ENCODE measurements at regions not wholly inside any gene's neighbourhood (a gene's known extent, or its start where the extent isn't known, plus 50 kb on each side); places are given as distances from the start of the nearest gene placed in this dataset.
"Not testable (repeated sequence)": the region's sequence is repeated elsewhere in the genome, so short reads cannot be mapped to it uniquely, and the experiment has no call there.

GRCh38 chr20:57819691-57820380 lies 110.0 kb upstream of the PMEPA1 start:
- in situ Hi-C loops (cut with MboI; ENCODE audit: low pct_unique_long_range_greater_than_20kb, low sequenced_read_pairs) = no loop called here
- DNase-seq = no peak

DNA sequence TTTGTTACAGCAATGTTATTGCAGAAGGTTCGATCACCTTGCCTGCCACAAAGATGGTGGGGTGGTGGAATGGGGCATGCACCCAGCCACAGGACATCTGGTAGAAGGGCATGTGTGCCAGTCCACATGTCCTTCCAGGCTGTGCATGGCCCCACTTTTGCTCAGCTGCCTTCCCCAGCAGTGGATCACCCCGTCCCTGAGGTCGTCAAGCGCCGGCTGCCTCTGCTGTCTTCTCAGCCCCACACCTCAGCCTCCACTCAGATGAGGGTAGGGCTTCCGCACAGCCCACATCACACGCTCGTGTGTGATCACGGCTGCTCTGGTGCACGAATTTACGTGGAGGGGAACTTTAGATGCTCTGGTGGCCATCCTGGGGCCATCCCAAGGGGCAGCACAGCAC lies 109.5 kb upstream of the PMEPA1 start:
- no peak for DNase-seq
- in situ Hi-C loops (cut with MboI; ENCODE audit: low pct_unique_long_range_greater_than_20kb, low sequenced_read_pairs) = no loop called here

DNA sequence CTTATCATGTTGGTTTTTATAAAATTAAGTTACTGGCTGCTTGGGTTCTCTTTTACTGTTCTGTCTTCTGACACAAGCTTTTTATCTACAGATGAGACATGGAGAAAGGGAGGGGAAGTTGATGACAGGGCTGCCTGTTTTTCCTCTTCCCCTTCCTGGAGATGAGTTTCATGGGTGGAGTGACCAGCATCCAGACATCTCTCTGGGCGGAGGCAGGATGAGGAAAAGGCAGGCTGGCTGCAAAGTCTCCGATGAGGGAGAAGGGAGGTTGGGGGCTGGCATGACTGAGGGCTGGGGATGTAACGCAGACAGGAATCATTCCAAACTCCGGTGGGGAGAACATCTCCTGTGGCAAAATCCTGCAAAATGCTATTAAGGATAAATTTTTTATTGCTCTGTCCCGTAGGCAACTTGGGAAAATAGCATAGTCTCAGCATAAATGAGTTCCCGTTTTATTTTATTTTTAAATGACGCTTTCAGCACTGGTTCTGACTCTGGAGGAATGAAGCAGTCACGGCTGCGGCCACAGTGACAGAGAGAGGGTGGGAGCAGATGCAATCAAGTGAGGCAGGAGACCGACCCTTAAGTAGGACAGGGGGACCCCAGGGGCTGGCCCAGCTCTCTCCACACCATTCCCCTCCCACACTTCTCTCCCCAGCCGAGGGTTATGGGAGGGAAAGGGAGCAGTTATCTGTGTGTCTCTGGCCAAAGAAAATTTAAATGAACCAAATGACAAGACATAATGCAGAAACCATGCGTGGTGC lies 108.8 kb upstream of the PMEPA1 start:
- no peak for DNase-seq
- in situ Hi-C loops (cut with MboI; ENCODE audit: low pct_unique_long_range_greater_than_20kb, low sequenced_read_pairs) = no loop called here

- no peak for DNase-seq
- in situ Hi-C loops (cut with MboI; ENCODE audit: low pct_unique_long_range_greater_than_20kb, low sequenced_read_pairs) = no loop called here
These were observed 105.6 kb upstream of the PMEPA1 start for GRCh38 chr20:57815405-57815804.

GRCh38 chr20:57814529-57814928 lies 104.7 kb upstream of the PMEPA1 start:
- no peak for DNase-seq
- in situ Hi-C loops (cut with MboI; ENCODE audit: low pct_unique_long_range_greater_than_20kb, low sequenced_read_pairs) = no loop called here

- no peak for DNase-seq
- in situ Hi-C loops (cut with MboI; ENCODE audit: low pct_unique_long_range_greater_than_20kb, low sequenced_read_pairs) = no loop called here
These were observed 103.9 kb upstream of the PMEPA1 start for GRCh38 chr20:57813509-57814269.

GRCh38 chr20:57812632-57813031 lies 102.8 kb upstream of the PMEPA1 start:
- DNase-seq; in situ Hi-C loops (cut with MboI; ENCODE audit: low pct_unique_long_range_greater_than_20kb, low sequenced_read_pairs): not testable (repeated sequence)

DNA sequence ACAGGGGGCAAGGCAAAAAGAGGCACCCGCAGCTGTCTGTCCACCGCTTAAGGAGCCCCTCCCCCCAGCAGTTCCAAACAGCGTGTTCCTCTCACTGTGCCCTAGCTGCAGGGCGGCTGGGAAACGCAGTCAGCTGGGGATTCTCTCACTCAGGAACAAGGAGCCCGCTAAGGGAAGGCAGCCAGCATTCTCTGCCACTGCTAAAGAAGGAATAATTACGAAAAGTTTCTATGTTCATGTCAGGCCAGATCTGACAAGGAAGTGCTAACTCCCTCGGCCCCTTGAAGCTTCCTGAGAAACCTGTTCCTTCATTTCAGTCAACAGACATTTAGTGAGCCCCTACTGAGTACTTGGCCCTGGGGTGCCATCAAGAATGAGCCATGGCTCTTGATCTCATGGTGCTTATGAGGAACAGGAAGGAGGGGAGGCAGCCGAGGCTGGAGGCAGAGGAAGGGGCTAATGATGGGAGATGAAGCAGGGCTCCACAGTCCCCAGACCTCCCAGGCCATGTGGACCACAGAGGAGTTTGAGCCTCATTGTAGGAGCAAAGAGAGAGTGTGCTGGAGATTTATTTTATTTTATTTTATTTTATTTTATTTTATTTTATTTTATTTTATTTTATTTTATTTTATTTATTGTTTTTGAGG lies 101.7 kb upstream of the PMEPA1 start:
- no peak for DNase-seq
- in situ Hi-C loops (cut with MboI; ENCODE audit: low pct_unique_long_range_greater_than_20kb, low sequenced_read_pairs) = no loop called here

GRCh38 chr20:57810511-57811373 lies 100.9 kb upstream of the PMEPA1 start:
- in situ Hi-C loops (cut with MboI; ENCODE audit: low pct_unique_long_range_greater_than_20kb, low sequenced_read_pairs) = no loop called here
- DNase-seq = no peak

GRCh38 chr20:57809661-57810172 lies 99.9 kb upstream of the PMEPA1 start:
- in situ Hi-C loops (cut with MboI; ENCODE audit: low pct_unique_long_range_greater_than_20kb, low sequenced_read_pairs) = no loop called here
- DNase-seq = no peak

- in situ Hi-C loops (cut with MboI; ENCODE audit: low pct_unique_long_range_greater_than_20kb, low sequenced_read_pairs) = no loop called here
These were observed 99.3 kb upstream of the PMEPA1 start for GRCh38 chr20:57809149-57809548.

GRCh38 chr20:57808264-57809070 lies 98.7 kb upstream of the PMEPA1 start:
- in situ Hi-C loops (cut with MboI; ENCODE audit: low pct_unique_long_range_greater_than_20kb, low sequenced_read_pairs) = no loop called here
- no peak for DNase-seq

More at GRCh38 chr20:57809149-57809548, 99.3 kb upstream of the PMEPA1 start:
- DNase-seq = no peak

- no peak for DNase-seq
- in situ Hi-C loops (cut with MboI; ENCODE audit: low pct_unique_long_range_greater_than_20kb, low sequenced_read_pairs) = no loop called here
These were observed 97.8 kb upstream of the PMEPA1 start for GRCh38 chr20:57807401-57808263.

- DNase-seq = no peak
- in situ Hi-C loops (cut with MboI; ENCODE audit: low pct_unique_long_range_greater_than_20kb, low sequenced_read_pairs) = no loop called here
These were observed 97.2 kb upstream of the PMEPA1 start for GRCh38 chr20:57806975-57807374.

DNA sequence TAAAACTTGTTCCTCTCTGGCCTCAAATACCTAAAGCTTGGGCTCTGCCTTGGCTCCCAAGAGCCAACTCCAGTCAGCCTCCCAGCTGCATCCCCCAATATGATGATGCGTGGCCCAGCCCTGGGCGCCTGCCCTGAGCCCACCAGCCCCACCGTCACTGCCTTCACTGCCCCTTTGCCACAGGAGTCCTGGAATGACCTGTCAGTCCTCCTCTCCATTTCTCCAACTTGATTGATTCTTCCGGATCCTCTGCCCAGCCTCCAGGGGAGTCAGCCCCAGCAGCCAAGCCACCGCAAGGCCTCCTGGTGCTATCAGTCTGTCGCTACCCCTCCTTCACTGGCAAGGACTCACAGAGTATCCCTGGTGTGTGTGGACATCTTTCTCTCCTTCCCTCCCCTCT lies 96.7 kb upstream of the PMEPA1 start:
- in situ Hi-C loops (cut with MboI; ENCODE audit: low pct_unique_long_range_greater_than_20kb, low sequenced_read_pairs) = no loop called here
- DNase-seq = no peak

GRCh38 chr20:57805747-57806146 lies 95.9 kb upstream of the PMEPA1 start:
- in situ Hi-C loops (cut with MboI; ENCODE audit: low pct_unique_long_range_greater_than_20kb, low sequenced_read_pairs) = no loop called here
- DNase-seq = no peak
